ENCODE measurements at regions not wholly inside any gene's neighbourhood (a gene's known extent, or its start where the extent isn't known, plus 50 kb on each side); places are given as distances from the start of the nearest gene placed in this dataset.

- ChIA-PET CTCF (interaction anchor here (0.6 to 1.0 kb wide), 5 partner anchors 10 to 339 kb away, joined by 3 to 8 read pairs (median 5); no protein-coding TSS in a partner anchor), POLR2A (no interaction called here)
- no peak for DNase-seq (ENCODE audit: extremely low spot score)
- no peak for TF ChIP-seq PKNOX1 (IDR thresholded peaks at IDR 0.05)
- no peak for TF ChIP-seq ZNF384 (IDR thresholded peaks at IDR 0.05)
- TF ChIP-seq BHLHE40 (IDR thresholded peaks at IDR 0.05; ENCODE audit: borderline replicate concordance): no peak
- TF ChIP-seq ELF4 (IDR thresholded peaks at IDR 0.05): no peak
- TF ChIP-seq CTBP1 (IDR thresholded peaks at IDR 0.05; ENCODE audit: borderline replicate concordance): no peak
- TF ChIP-seq FOXA1 (IDR thresholded peaks at IDR 0.05): no peak
- no peak for TF ChIP-seq SUZ12 (IDR thresholded peaks at IDR 0.05)
- TF ChIP-seq TARDBP (IDR thresholded peaks at IDR 0.05): no peak
- no peak for TF ChIP-seq FOXK2 (IDR thresholded peaks at IDR 0.05)
- TF ChIP-seq SP1 (IDR thresholded peaks at IDR 0.05): no peak
- TF ChIP-seq FOXM1 (IDR thresholded peaks at IDR 0.05; ENCODE audit: borderline replicate concordance): no peak
- no peak for TF ChIP-seq LEF1 (IDR thresholded peaks at IDR 0.05; ENCODE audit: borderline replicate concordance)
Measured at GRCh38 chr2:223459328-223459939, 142.7 kb downstream of the SCG2 start.

GRCh38 chr2:223460209-223460608, 142.0 kb downstream of the SCG2 start:
- ChIA-PET CTCF (no interaction called here), POLR2A (no interaction called here)
- no peak for DNase-seq (ENCODE audit: extremely low spot score)
- no peak for TF ChIP-seq SUZ12 (IDR thresholded peaks at IDR 0.05)
- no peak for TF ChIP-seq HDGF (IDR thresholded peaks at IDR 0.05; ENCODE audit: borderline replicate concordance)
- no peak for TF ChIP-seq L3MBTL2 (conservative IDR thresholded peaks at IDR 0.05)
- no peak for TF ChIP-seq FOXK2 (IDR thresholded peaks at IDR 0.05)
- no peak for TF ChIP-seq ELF4 (IDR thresholded peaks at IDR 0.05)

GRCh38 chr2:223460774-223461211, 141.4 kb downstream of the SCG2 start:
- TF ChIP-seq FOXK2 (IDR thresholded peaks at IDR 0.05): no peak
- no peak for TF ChIP-seq ZNF384 (IDR thresholded peaks at IDR 0.05)
- no peak for TF ChIP-seq L3MBTL2 (conservative IDR thresholded peaks at IDR 0.05)
- no peak for TF ChIP-seq LEF1 (IDR thresholded peaks at IDR 0.05; ENCODE audit: borderline replicate concordance)
- CTCF ChIA-PET: no interaction called here
- no peak for DNase-seq (ENCODE audit: extremely low spot score)
- POLR2A ChIA-PET: no interaction called here

GRCh38 chr2:223464071-223464470, 138.1 kb downstream of the SCG2 start:
- CTCF ChIA-PET: no interaction called here
- POLR2A ChIA-PET: no interaction called here
- no peak for DNase-seq (ENCODE audit: extremely low spot score)
- TF ChIP-seq SP1 (IDR thresholded peaks at IDR 0.05) (no peak), ZNF384 (IDR thresholded peaks at IDR 0.05) (no peak), ELF4 (IDR thresholded peaks at IDR 0.05) (no peak), L3MBTL2 (conservative IDR thresholded peaks at IDR 0.05) (no peak), NFRKB (IDR thresholded peaks at IDR 0.05) (no peak), FOXM1 (IDR thresholded peaks at IDR 0.05; ENCODE audit: borderline replicate concordance) (no peak), PKNOX1 (IDR thresholded peaks at IDR 0.05) (no peak), LEF1 (IDR thresholded peaks at IDR 0.05; ENCODE audit: borderline replicate concordance) (no peak), BHLHE40 (IDR thresholded peaks at IDR 0.05; ENCODE audit: borderline replicate concordance) (no peak), ARNT (IDR thresholded peaks at IDR 0.05) (no peak), FOXK2 (IDR thresholded peaks at IDR 0.05) (no peak), CTBP1 (IDR thresholded peaks at IDR 0.05; ENCODE audit: borderline replicate concordance) (no peak), HDGF (IDR thresholded peaks at IDR 0.05; ENCODE audit: borderline replicate concordance) (no peak), FOXA1 (IDR thresholded peaks at IDR 0.05) (no peak), SUZ12 (IDR thresholded peaks at IDR 0.05) (no peak)

GRCh38 chr2:223465793-223466192, 136.4 kb downstream of the SCG2 start:
- TF ChIP-seq NFRKB (IDR thresholded peaks at IDR 0.05) (no peak), SP1 (IDR thresholded peaks at IDR 0.05) (no peak), CTBP1 (IDR thresholded peaks at IDR 0.05; ENCODE audit: borderline replicate concordance) (no peak), SUZ12 (IDR thresholded peaks at IDR 0.05) (no peak), ZNF384 (IDR thresholded peaks at IDR 0.05) (no peak), ELF4 (IDR thresholded peaks at IDR 0.05) (no peak), BHLHE40 (IDR thresholded peaks at IDR 0.05; ENCODE audit: borderline replicate concordance) (no peak), TARDBP (IDR thresholded peaks at IDR 0.05) (no peak), FOXA1 (IDR thresholded peaks at IDR 0.05) (no peak), L3MBTL2 (conservative IDR thresholded peaks at IDR 0.05) (no peak), PKNOX1 (IDR thresholded peaks at IDR 0.05) (no peak), LEF1 (IDR thresholded peaks at IDR 0.05; ENCODE audit: borderline replicate concordance) (no peak), FOXM1 (IDR thresholded peaks at IDR 0.05; ENCODE audit: borderline replicate concordance) (no peak), ARNT (IDR thresholded peaks at IDR 0.05) (no peak), FOXK2 (IDR thresholded peaks at IDR 0.05) (no peak), HDGF (IDR thresholded peaks at IDR 0.05; ENCODE audit: borderline replicate concordance) (no peak)
- CTCF ChIA-PET: interaction anchor here (1.1 kb wide), 1 partner anchor 89 kb away, joined by 3 read pairs; no protein-coding TSS in a partner anchor
- POLR2A ChIA-PET: no interaction called here
- no peak for DNase-seq (ENCODE audit: extremely low spot score)

- no peak for TF ChIP-seq FOXA1 (IDR thresholded peaks at IDR 0.05)
- TF ChIP-seq FOXK2 (IDR thresholded peaks at IDR 0.05): no peak
- no peak for TF ChIP-seq FOXM1 (IDR thresholded peaks at IDR 0.05; ENCODE audit: borderline replicate concordance)
- no peak for TF ChIP-seq SP1 (IDR thresholded peaks at IDR 0.05)
- no peak for TF ChIP-seq TARDBP (IDR thresholded peaks at IDR 0.05)
- no peak for TF ChIP-seq L3MBTL2 (conservative IDR thresholded peaks at IDR 0.05)
- no peak for TF ChIP-seq ZNF384 (IDR thresholded peaks at IDR 0.05)
- no peak for TF ChIP-seq ARNT (IDR thresholded peaks at IDR 0.05)
- no peak for TF ChIP-seq NFRKB (IDR thresholded peaks at IDR 0.05)
- no peak for TF ChIP-seq PKNOX1 (IDR thresholded peaks at IDR 0.05)
- TF ChIP-seq LEF1 (IDR thresholded peaks at IDR 0.05; ENCODE audit: borderline replicate concordance): no peak
- no peak for TF ChIP-seq HDGF (IDR thresholded peaks at IDR 0.05; ENCODE audit: borderline replicate concordance)
- no peak for TF ChIP-seq BHLHE40 (IDR thresholded peaks at IDR 0.05; ENCODE audit: borderline replicate concordance)
- TF ChIP-seq SUZ12 (IDR thresholded peaks at IDR 0.05): no peak
- TF ChIP-seq ELF4 (IDR thresholded peaks at IDR 0.05): no peak
- no peak for TF ChIP-seq CTBP1 (IDR thresholded peaks at IDR 0.05; ENCODE audit: borderline replicate concordance)
- CTCF ChIA-PET: no interaction called here
- POLR2A ChIA-PET: no interaction called here
- no peak for DNase-seq (ENCODE audit: extremely low spot score)
Measured at GRCh38 chr2:223467196-223467595, 135.0 kb downstream of the SCG2 start.

All from HEK293T (cell line).